Breast epithelium (tissue), 4 donors: ENCODE measurements at regions not wholly inside any gene's neighbourhood (a gene's known extent, or its start where the extent isn't known, plus 50 kb on each side); places are given as distances from the start of the nearest gene placed in this dataset.

ENCODE experiments used
- DNase-seq, 2 donors: peaks; one replicate each; pipeline ENCODE4 v3.0.0-alpha.2; 2019; ENCODE audit warnings: low spot score in 2 of 2
- H3K27ac ChIP-seq, 2 donors: fragments of 200-600 bp; sonication (generic) in 1 of 2; one replicate each; pipeline ENCODE4 v1.5.1; 2016 to 2019; ENCODE audit warnings: mild to moderate bottlenecking in 1 of 2
- H3K27me3 ChIP-seq, 2 donors: fragments of 200-600 bp; sonication (generic) in 1 of 2; one replicate each; pipeline versions ENCODE4 v1.5.1 to v1.6.0; 2017 to 2019; ENCODE audit warnings: control low read depth in 1 of 2, mild to moderate bottlenecking in 1 of 2
- H3K36me3 ChIP-seq: fragments of 200-600 bp; one replicate; pipeline ENCODE4 v1.5.1; 2019
- H3K4me1 ChIP-seq, 2 donors: fragments of 200-600 bp; sonication (generic); one replicate each; pipeline ENCODE4 v1.5.1; 2016 to 2019; ENCODE audit warnings: control low read depth in 1 of 2
- H3K4me3 ChIP-seq, 3 donors: fragments of 200-600 bp; sonication (generic); 1 replicate in 2 of 3; 2 replicates in 1 of 3; pipeline ENCODE4 v1.5.1; 2016 to 2019; ENCODE audit warnings: mild to moderate bottlenecking in 3 of 3, moderate library complexity in 2 of 3
- H3K9me3 ChIP-seq, 2 donors: fragments of 200-600 bp; sonication (generic) in 1 of 2; one replicate each; pipeline ENCODE4 v1.5.1; 2016 to 2019; ENCODE audit warnings: control low read depth in 1 of 2
- POLR2A ChIP-seq: fragments of 450-650 bp; IDR thresholded peaks from one replicate; pipeline ENCODE4 v1.6.1; 2016; ENCODE audit warnings: antibody characterized with exemption, mild to moderate bottlenecking, moderate library complexity
- POLR2AphosphoS5 ChIP-seq, 3 donors: sonication (generic); formaldehyde crosslinking; IDR thresholded peaks; one replicate each; pipeline ENCODE4 v1.6.1; 2017; ENCODE audit warnings: antibody characterized with exemption in 3 of 3
- intact Hi-C: fragments of 100-400 bp; cut with DNase I; formaldehyde crosslinking; loops from one replicate; pipeline ENCODE4 v1.15.1; 2023; ENCODE audit warnings: low total_unique reads
- TF ChIP-seq, protein P1 (sequence below), 3 donors: fragments of 450-650 bp; IDR thresholded peaks; one replicate each; pipeline ENCODE4 v1.5.1; 2016 to 2017; ENCODE audit warnings: antibody characterized with exemption in 3 of 3, mild to moderate bottlenecking in 3 of 3, moderate library complexity in 3 of 3

DNA sequence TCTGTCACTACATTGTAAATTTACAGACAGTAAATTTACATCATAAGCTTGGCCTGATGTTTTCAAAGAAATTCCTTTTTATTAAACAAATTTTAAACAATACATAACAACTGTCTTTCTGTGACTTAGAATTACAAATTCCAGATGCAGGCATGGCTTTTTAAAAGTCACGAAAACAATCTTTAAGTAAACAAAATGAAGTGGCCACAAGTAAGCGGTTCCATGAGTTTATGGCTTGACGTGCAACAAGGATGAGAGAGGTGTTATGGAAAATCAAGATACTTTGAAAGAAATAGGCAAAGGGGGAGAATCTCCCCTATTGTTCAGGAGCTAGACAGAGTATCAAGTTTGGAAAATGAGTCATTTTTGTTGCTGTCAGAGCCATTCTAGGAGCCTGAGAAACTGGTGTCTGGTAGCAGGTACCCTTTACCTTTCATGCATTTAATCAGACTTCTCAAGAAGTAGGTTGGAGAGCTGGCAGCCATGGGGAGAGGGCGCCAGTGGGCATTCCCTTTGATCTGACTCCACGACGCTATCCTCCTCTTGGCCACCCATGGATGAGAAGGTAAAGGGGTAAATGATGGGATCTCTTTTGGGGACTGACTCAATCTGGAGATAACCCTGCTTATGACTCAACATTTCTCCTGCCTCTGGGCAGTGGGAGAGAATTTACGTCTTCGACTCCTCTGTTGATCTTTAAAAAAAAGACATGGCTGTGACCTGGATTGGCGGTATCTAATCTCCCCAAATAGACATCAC is 217.2 kb downstream of the SPRY1 start:
- no peaks in the 10 kb centered on the region for H3K4me1 ChIP-seq
- no peaks in the 10 kb centered on the region for H3K9me3 ChIP-seq
- TF ChIP-seq POLR2AphosphoS5 (IDR thresholded peaks at IDR 0.05): no peak
- H3K4me3 ChIP-seq: no peak overlapping the region
- no peaks in the 10 kb centered on the region for H3K27me3 ChIP-seq
- H3K27ac ChIP-seq: no peak overlapping the region
- no peak for DNase-seq
- H3K36me3 ChIP-seq: no peaks in the 10 kb centered on the region
- intact Hi-C loops: no loop called here

GRCh38 chr4:123615901-123616300 is 219.3 kb downstream of the SPRY1 start:
- intact Hi-C loops: no loop called here
- Histone ChIP-seq H3K4me3 (no peak overlapping the region), H3K27me3 (no peaks in the 10 kb centered on the region), H3K9me3 (no peaks in the 10 kb centered on the region), H3K27ac (no peak overlapping the region), H3K36me3 (no peaks in the 10 kb centered on the region), H3K4me1 (no peaks in the 10 kb centered on the region)
- no peak for DNase-seq
- TF ChIP-seq, protein P1, sequence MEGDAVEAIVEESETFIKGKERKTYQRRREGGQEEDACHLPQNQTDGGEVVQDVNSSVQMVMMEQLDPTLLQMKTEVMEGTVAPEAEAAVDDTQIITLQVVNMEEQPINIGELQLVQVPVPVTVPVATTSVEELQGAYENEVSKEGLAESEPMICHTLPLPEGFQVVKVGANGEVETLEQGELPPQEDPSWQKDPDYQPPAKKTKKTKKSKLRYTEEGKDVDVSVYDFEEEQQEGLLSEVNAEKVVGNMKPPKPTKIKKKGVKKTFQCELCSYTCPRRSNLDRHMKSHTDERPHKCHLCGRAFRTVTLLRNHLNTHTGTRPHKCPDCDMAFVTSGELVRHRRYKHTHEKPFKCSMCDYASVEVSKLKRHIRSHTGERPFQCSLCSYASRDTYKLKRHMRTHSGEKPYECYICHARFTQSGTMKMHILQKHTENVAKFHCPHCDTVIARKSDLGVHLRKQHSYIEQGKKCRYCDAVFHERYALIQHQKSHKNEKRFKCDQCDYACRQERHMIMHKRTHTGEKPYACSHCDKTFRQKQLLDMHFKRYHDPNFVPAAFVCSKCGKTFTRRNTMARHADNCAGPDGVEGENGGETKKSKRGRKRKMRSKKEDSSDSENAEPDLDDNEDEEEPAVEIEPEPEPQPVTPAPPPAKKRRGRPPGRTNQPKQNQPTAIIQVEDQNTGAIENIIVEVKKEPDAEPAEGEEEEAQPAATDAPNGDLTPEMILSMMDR (IDR thresholded peaks at IDR 0.05): no peak
- TF ChIP-seq POLR2A: no peak
- TF ChIP-seq POLR2AphosphoS5 (IDR thresholded peaks at IDR 0.05): no peak

DNA sequence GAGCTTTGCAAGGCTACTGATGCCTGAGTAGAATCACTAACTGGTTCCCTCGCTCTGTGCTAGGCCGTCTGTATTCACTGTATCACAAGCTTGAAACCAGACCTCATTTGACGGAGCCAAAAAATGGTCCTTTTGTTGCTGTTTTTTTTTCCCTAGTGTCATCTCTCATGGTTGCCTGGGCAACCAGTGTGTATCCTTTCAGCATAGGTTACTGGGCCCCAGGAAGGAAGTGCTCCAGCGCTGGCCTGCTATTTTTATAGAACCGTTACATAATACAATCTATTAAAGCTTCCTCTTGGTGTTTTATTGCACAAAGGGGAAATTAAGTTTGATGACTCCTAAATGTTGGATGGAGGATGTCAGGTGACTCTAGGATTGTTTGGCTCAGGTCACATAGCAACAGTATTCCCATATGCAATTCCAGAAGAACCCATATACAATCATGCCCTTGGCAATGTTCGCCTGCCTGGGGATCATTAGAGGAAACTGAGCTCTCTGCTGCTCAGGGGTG is 220.4 kb downstream of the SPRY1 start:
- intact Hi-C loops: no loop called here
- Histone ChIP-seq H3K27ac (peak overlapping the region; percentile 23 to 64), H3K36me3 (no peaks in the 10 kb centered on the region), H3K9me3 (no peaks in the 10 kb centered on the region), H3K27me3 (no peaks in the 10 kb centered on the region), H3K4me1 (no peaks in the 10 kb centered on the region), H3K4me3 (no peak overlapping the region)
- DNase-seq: peak in 1 of 2 donors; percentile 33
- TF ChIP-seq POLR2A (no peak), POLR2AphosphoS5 (IDR thresholded peaks at IDR 0.05) (peak in 2 of 3 donors; percentile 22 to 49)

DNA sequence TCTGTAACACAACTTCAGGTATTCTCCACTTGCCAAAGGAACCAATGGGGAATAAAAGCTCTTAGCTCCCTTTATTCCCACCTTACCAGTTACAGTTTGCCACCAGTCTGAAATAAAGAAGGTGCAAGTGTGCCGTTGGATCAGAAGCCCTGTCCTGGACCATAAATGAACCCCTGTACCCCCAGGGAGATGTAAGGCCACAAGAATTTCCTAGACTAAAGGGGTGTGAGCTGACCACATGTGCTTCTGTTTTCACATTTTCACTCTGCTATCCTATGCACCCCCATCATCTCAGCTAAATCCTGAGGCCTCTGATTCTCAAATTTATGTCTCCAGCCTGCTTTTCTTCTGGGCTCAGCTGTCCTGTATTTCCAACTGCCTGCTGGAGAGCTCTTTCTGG is 221.2 kb downstream of the SPRY1 start:
- TF ChIP-seq, protein P1 (IDR thresholded peaks at IDR 0.05): no peak
- TF ChIP-seq POLR2A (no peak), POLR2AphosphoS5 (IDR thresholded peaks at IDR 0.05) (no peak)
- H3K36me3 ChIP-seq: no peaks in the 10 kb centered on the region
- H3K27ac ChIP-seq: peak overlapping the region in 1 of 2 donors; percentile 64
- no peaks in the 10 kb centered on the region for H3K9me3 ChIP-seq
- H3K4me3 ChIP-seq: no peak overlapping the region
- intact Hi-C loops: no loop called here
- no peaks in the 10 kb centered on the region for H3K4me1 ChIP-seq
- DNase-seq: no peak
- H3K27me3 ChIP-seq: no peaks in the 10 kb centered on the region

- no peak overlapping the region for H3K27ac ChIP-seq
- no peak overlapping the region for H3K4me3 ChIP-seq
- DNase-seq: no peak
- no peaks in the 10 kb centered on the region for H3K4me1 ChIP-seq
- TF ChIP-seq, protein P1 (IDR thresholded peaks at IDR 0.05): no peak
- TF ChIP-seq POLR2A (no peak), POLR2AphosphoS5 (IDR thresholded peaks at IDR 0.05) (no peak)
- no peaks in the 10 kb centered on the region for H3K27me3 ChIP-seq
- H3K36me3 ChIP-seq: no peaks in the 10 kb centered on the region
- H3K9me3 ChIP-seq: no peaks in the 10 kb centered on the region
- intact Hi-C loops: no loop called here
Measured at GRCh38 chr4:123618606-123619005, 222.0 kb downstream of the SPRY1 start.

GRCh38 chr4:123619326-123619725 is 222.7 kb downstream of the SPRY1 start:
- TF ChIP-seq, protein P1 (IDR thresholded peaks at IDR 0.05): no peak
- TF ChIP-seq POLR2A (no peak), POLR2AphosphoS5 (IDR thresholded peaks at IDR 0.05) (no peak)
- no peaks in the 10 kb centered on the region for H3K27me3 ChIP-seq
- no peak overlapping the region for H3K27ac ChIP-seq
- H3K36me3 ChIP-seq: no peaks in the 10 kb centered on the region
- H3K4me3 ChIP-seq: no peak overlapping the region
- no peak for DNase-seq
- H3K4me1 ChIP-seq: no peaks in the 10 kb centered on the region
- intact Hi-C loops: no loop called here
- no peaks in the 10 kb centered on the region for H3K9me3 ChIP-seq
